ENCODE measurements at regions not wholly inside any gene's neighbourhood (a gene's known extent, or its start where the extent isn't known, plus 50 kb on each side); places are given as distances from the start of the nearest gene placed in this dataset.
"Not testable (repeated sequence)": the region's sequence is repeated elsewhere in the genome, so short reads cannot be mapped to it uniquely, and the experiment has no call there.

- TF ChIP-seq STAT6 (CRISPR knock-in tag; conservative IDR thresholded peaks at IDR 0.05; ENCODE audit: low read depth), result no peak
Measured at GRCh38 chr10:30133198-30133597, 73.8 kb upstream of the JCAD start (continued).

- ATAC-seq; H3K9me3 Mint-ChIP-seq; DNase-seq (ENCODE audit: low spot score); H3K36me3 Mint-ChIP-seq; H3K27ac Mint-ChIP-seq; H3K4me1 Mint-ChIP-seq; POLR2A ChIA-PET; H3K4me3 Mint-ChIP-seq; H3K27me3 Mint-ChIP-seq (ENCODE audit: low read depth): not testable (repeated sequence)
- CTCF ChIA-PET, result interaction anchor here (0.6 kb wide), 1 partner anchor 106 kb away, joined by 4 read pairs; no protein-coding TSS in a partner anchor
Measured at GRCh38 chr10:30131369-30131768, 72.0 kb upstream of the JCAD start.

- H3K27ac Mint-ChIP-seq; H3K4me1 Mint-ChIP-seq; H3K36me3 Mint-ChIP-seq; DNase-seq (ENCODE audit: low spot score); H3K9me3 Mint-ChIP-seq; CTCF ChIA-PET; H3K27me3 Mint-ChIP-seq (ENCODE audit: low read depth); H3K4me3 Mint-ChIP-seq; ATAC-seq; POLR2A ChIA-PET: not testable (repeated sequence)
Measured at GRCh38 chr10:30129326-30129725, 69.9 kb upstream of the JCAD start.

GRCh38 chr10:30127120-30127541 lies 67.7 kb upstream of the JCAD start:
- no peaks in the 10 kb centered on the region for H3K27me3 Mint-ChIP-seq (ENCODE audit: low read depth)
- no peaks in the 10 kb centered on the region for H3K4me1 Mint-ChIP-seq
- ChIA-PET POLR2A (no interaction called here), CTCF (no interaction called here)
- no peak for ATAC-seq
- H3K36me3 Mint-ChIP-seq, result no peaks in the 10 kb centered on the region
- no peak overlapping the region for H3K4me3 Mint-ChIP-seq
- H3K9me3 Mint-ChIP-seq, result peaks cover 3% of the 10 kb centered on the region; the same call in 1 of the 2 replicates
- no peak overlapping the region for H3K27ac Mint-ChIP-seq
- no peak for DNase-seq (ENCODE audit: low spot score)
- TF ChIP-seq CREM (CRISPR knock-in tag; IDR thresholded peaks at IDR 0.05) (no peak), GRHL2 (CRISPR knock-in tag; IDR thresholded peaks at IDR 0.05; ENCODE audit: insufficient replicate concordance, severe bottlenecking) (no peak), KAT7 (CRISPR knock-in tag; IDR thresholded peaks at IDR 0.05; ENCODE audit: borderline replicate concordance) (no peak), ZNF396 (CRISPR knock-in tag; IDR thresholded peaks at IDR 0.05; ENCODE audit: borderline replicate concordance) (no peak), STAT6 (CRISPR knock-in tag; conservative IDR thresholded peaks at IDR 0.05; ENCODE audit: low read depth) (no peak), IRF2 (CRISPR knock-in tag; IDR thresholded peaks at IDR 0.05; ENCODE audit: borderline replicate concordance, low read depth) (no peak), SMAD4 (CRISPR knock-in tag; IDR thresholded peaks at IDR 0.05) (no peak), RORB (CRISPR knock-in tag; IDR thresholded peaks at IDR 0.05) (no peak), ZNF425 (CRISPR knock-in tag; conservative IDR thresholded peaks at IDR 0.05) (no peak), ZNF423 (CRISPR knock-in tag; IDR thresholded peaks at IDR 0.05) (no peak), JAZF1 (CRISPR knock-in tag; IDR thresholded peaks at IDR 0.05) (no peak), NR2C2 (CRISPR knock-in tag; IDR thresholded peaks at IDR 0.05) (no peak), AR (CRISPR knock-in tag; IDR thresholded peaks at IDR 0.05) (no peak), TCF7 (CRISPR knock-in tag; IDR thresholded peaks at IDR 0.05; ENCODE audit: low read depth) (no peak), E2F5 (CRISPR knock-in tag; IDR thresholded peaks at IDR 0.05) (no peak), PREB (CRISPR knock-in tag; IDR thresholded peaks at IDR 0.05; ENCODE audit: borderline replicate concordance) (no peak), ELF4 (CRISPR knock-in tag; IDR thresholded peaks at IDR 0.05; ENCODE audit: low read depth) (no peak)
